ENCODE measurements at regions not wholly inside any gene's neighbourhood (a gene's known extent, or its start where the extent isn't known, plus 50 kb on each side); places are given as distances from the start of the nearest gene placed in this dataset.

- no peak overlapping the region for H3K4me3 ChIP-seq (ENCODE audit: low read depth, low read length)
- no peak for TF ChIP-seq CTCF (conservative IDR thresholded peaks at IDR 0.05; ENCODE audit: low read depth, low read length)
- DNase-seq (ENCODE audit: low read depth), result no peak
These were observed 419.7 kb downstream of the FAT4 start for GRCh38 chr4:125734504-125734903.

- DNase-seq (ENCODE audit: low read depth), result peak; percentile 92
- no peak for TF ChIP-seq CTCF (conservative IDR thresholded peaks at IDR 0.05; ENCODE audit: low read depth, low read length)
- H3K4me3 ChIP-seq (ENCODE audit: low read depth, low read length), result no peak overlapping the region
These were observed 420.3 kb downstream of the FAT4 start for GRCh38 chr4:125735102-125735501.

- no peak overlapping the region for H3K4me3 ChIP-seq (ENCODE audit: low read depth, low read length)
- no peak for DNase-seq (ENCODE audit: low read depth)
- peak; percentile 56 for TF ChIP-seq CTCF (conservative IDR thresholded peaks at IDR 0.05; ENCODE audit: low read depth, low read length)
These were observed 421.3 kb downstream of the FAT4 start for GRCh38 chr4:125736057-125736456.

GRCh38 chr4:125739760-125740159 lies 425.0 kb downstream of the FAT4 start:
- no peak overlapping the region for H3K4me3 ChIP-seq (ENCODE audit: low read depth, low read length)
- no peak for DNase-seq (ENCODE audit: low read depth)
- no peak for TF ChIP-seq CTCF (conservative IDR thresholded peaks at IDR 0.05; ENCODE audit: low read depth, low read length)

GRCh38 chr4:125741825-125742452 lies 427.2 kb downstream of the FAT4 start:
- TF ChIP-seq CTCF (conservative IDR thresholded peaks at IDR 0.05; ENCODE audit: low read depth, low read length), result peak; percentile 62
- no peak overlapping the region for H3K4me3 ChIP-seq (ENCODE audit: low read depth, low read length)
- DNase-seq (ENCODE audit: low read depth), result no peak

GRCh38 chr4:125744891-125745364 lies 430.2 kb downstream of the FAT4 start:
- no peak for DNase-seq (ENCODE audit: low read depth)
- no peak for TF ChIP-seq CTCF (conservative IDR thresholded peaks at IDR 0.05; ENCODE audit: low read depth, low read length)
- H3K4me3 ChIP-seq (ENCODE audit: low read depth, low read length), result no peak overlapping the region

- no peak overlapping the region for H3K4me3 ChIP-seq (ENCODE audit: low read depth, low read length)
- no peak for TF ChIP-seq CTCF (conservative IDR thresholded peaks at IDR 0.05; ENCODE audit: low read depth, low read length)
- no peak for DNase-seq (ENCODE audit: low read depth)
These were observed 434.6 kb downstream of the FAT4 start for GRCh38 chr4:125749354-125749753.
